ENCODE measurements at regions not wholly inside any gene's neighbourhood (a gene's known extent, or its start where the extent isn't known, plus 50 kb on each side); places are given as distances from the start of the nearest gene placed in this dataset.

- Histone ChIP-seq H3K27me3 (ENCODE audit: control insufficient read depth, insufficient read depth, low read length) (no peaks in the 10 kb centered on the region), H3K36me3 (ENCODE audit: control insufficient read depth, insufficient read depth, low read length) (no peaks in the 10 kb centered on the region), H3K4me3 (ENCODE audit: low read depth, low read length) (no peak overlapping the region)
- no peak for DNase-seq (ENCODE audit: low read depth)
- no peak for TF ChIP-seq CTCF (IDR thresholded peaks at IDR 0.05; ENCODE audit: insufficient read depth, low read depth, low read length)
- ChIA-PET POLR2A (no interaction called here), CTCF (no interaction called here)
Observed at GRCh38 chr2:62409442-62409841, 96.6 kb downstream of the TMEM17 start.

GRCh38 chr2:62408241-62408677 is 97.7 kb downstream of the TMEM17 start:
- no peak for DNase-seq (ENCODE audit: low read depth)
- CTCF ChIA-PET, result no interaction called here
- no peaks in the 10 kb centered on the region for H3K27me3 ChIP-seq (ENCODE audit: control insufficient read depth, insufficient read depth, low read length)
- no peak for TF ChIP-seq CTCF (IDR thresholded peaks at IDR 0.05; ENCODE audit: insufficient read depth, low read depth, low read length)
- H3K36me3 ChIP-seq (ENCODE audit: control insufficient read depth, insufficient read depth, low read length), result no peaks in the 10 kb centered on the region
- POLR2A ChIA-PET, result no interaction called here
- H3K4me3 ChIP-seq (ENCODE audit: low read depth, low read length), result no peak overlapping the region

- POLR2A ChIA-PET, result no interaction called here
Observed at GRCh38 chr2:62407838-62408237, 98.2 kb downstream of the TMEM17 start.

GRCh38 chr2:62407401-62407800 is 98.6 kb downstream of the TMEM17 start:
- no peak overlapping the region for H3K4me3 ChIP-seq (ENCODE audit: low read depth, low read length)
- DNase-seq (ENCODE audit: low read depth), result no peak
- POLR2A ChIA-PET, result no interaction called here
- no peaks in the 10 kb centered on the region for H3K36me3 ChIP-seq (ENCODE audit: control insufficient read depth, insufficient read depth, low read length)
- CTCF ChIA-PET, result no interaction called here
- TF ChIP-seq CTCF (IDR thresholded peaks at IDR 0.05; ENCODE audit: insufficient read depth, low read depth, low read length), result no peak
- no peaks in the 10 kb centered on the region for H3K27me3 ChIP-seq (ENCODE audit: control insufficient read depth, insufficient read depth, low read length)

More at GRCh38 chr2:62407838-62408237, 98.2 kb downstream of the TMEM17 start:
- TF ChIP-seq CTCF (IDR thresholded peaks at IDR 0.05; ENCODE audit: insufficient read depth, low read depth, low read length), result no peak
- no peak for DNase-seq (ENCODE audit: low read depth)
- no peak overlapping the region for H3K4me3 ChIP-seq (ENCODE audit: low read depth, low read length)
- no peaks in the 10 kb centered on the region for H3K27me3 ChIP-seq (ENCODE audit: control insufficient read depth, insufficient read depth, low read length)
- CTCF ChIA-PET, result no interaction called here
- H3K36me3 ChIP-seq (ENCODE audit: control insufficient read depth, insufficient read depth, low read length), result no peaks in the 10 kb centered on the region

GRCh38 chr2:62406573-62407043 is 99.4 kb downstream of the TMEM17 start:
- Histone ChIP-seq H3K27me3 (ENCODE audit: control insufficient read depth, insufficient read depth, low read length) (no peaks in the 10 kb centered on the region), H3K4me3 (ENCODE audit: low read depth, low read length) (no peak overlapping the region), H3K36me3 (ENCODE audit: control insufficient read depth, insufficient read depth, low read length) (no peaks in the 10 kb centered on the region)
- DNase-seq (ENCODE audit: low read depth), result no peak
- no peak for TF ChIP-seq CTCF (IDR thresholded peaks at IDR 0.05; ENCODE audit: insufficient read depth, low read depth, low read length)
- POLR2A ChIA-PET, result no interaction called here
- CTCF ChIA-PET, result no interaction called here

Measured in BJ (cell line).